ENCODE measurements at regions not wholly inside any gene's neighbourhood (a gene's known extent, or its start where the extent isn't known, plus 50 kb on each side); places are given as distances from the start of the nearest gene placed in this dataset.

GRCh38 chr9:29648601-29649000 is 2075.3 kb upstream of the C9orf72 start:
- DNase-seq = no peak

DNA sequence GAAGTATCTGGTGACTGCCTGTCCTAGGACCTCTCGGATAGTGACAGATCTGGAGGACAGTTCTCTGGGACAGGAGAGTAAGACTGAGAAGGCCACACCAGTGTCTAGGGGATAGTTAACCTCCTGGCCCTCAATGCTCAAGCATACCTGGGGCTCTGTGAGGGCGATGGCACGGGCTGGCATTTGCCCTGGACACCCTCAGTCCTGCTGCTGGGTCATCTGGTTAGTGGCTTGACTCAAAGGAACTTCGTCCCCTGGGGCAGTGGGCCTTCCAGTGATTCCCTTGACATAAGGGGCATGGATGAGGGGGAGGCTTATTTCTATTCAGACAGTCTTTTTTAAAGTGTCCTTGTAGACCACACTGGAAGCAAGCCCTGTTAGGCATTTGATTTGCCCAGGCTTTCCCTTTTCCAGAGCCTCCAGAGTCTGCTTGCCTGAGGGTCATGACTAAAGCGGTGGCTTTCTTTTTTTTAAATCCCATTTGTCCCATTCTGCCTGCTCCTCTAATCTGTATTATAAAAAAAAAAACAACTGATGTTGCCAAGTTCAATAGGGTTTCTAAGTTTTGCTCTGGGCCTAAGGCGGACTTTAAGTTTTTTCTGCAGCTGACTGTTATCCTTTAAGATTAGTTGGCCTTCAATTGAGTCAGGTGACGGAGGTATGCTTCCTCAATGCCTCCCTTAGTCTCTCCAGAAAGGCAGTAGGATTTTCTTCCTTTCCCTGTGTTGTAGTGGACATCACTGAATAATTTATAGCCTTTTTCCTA is 2083.5 kb upstream of the C9orf72 start:
- no peak for DNase-seq

- DNase-seq = no peak
These were observed 2084.5 kb upstream of the C9orf72 start for GRCh38 chr9:29657821-29658220.

- no peak for DNase-seq
These were observed 2085.7 kb upstream of the C9orf72 start for GRCh38 chr9:29659014-29659413.

DNA sequence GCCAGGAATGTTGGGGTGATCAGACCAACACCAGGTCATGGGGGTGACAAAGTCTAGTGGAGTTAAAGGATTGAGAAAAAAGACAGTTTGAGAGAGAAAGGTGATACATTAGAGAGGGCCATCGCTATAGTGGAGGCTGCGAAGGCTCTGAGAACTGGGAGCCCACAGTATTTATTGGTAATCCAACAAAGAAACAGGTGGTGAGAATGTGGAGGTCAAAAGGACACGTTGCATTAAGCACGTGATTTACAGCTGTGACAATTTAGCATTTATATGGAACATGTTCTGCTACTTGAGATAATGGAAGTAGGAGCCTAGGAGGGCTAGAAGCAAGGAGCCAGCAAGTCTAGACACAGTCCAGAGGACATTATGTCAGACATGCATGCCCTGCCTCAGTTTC is 2086.5 kb upstream of the C9orf72 start:
- no peak for DNase-seq

DNA sequence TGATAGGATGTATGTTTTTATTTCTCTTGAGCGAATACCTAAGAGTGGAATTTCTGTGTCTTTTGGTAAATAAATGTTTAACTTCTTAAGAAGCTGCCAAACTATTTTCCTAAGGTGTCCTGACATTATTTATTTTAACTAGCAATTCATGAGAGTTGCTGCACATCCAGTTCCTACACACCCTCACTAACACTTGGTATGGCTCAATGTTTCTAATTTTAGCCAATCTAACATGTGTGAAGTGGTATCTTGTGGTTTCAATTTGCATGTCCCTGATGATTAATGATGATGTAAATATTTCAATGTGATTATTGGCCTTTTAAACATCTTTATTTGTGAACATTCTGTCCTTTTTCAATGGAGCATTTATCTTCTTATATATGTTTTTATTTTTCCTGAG is 2095.5 kb upstream of the C9orf72 start:
- no peak for DNase-seq

GRCh38 chr9:29669613-29670012 is 2096.3 kb upstream of the C9orf72 start:
- DNase-seq = no peak

DNA sequence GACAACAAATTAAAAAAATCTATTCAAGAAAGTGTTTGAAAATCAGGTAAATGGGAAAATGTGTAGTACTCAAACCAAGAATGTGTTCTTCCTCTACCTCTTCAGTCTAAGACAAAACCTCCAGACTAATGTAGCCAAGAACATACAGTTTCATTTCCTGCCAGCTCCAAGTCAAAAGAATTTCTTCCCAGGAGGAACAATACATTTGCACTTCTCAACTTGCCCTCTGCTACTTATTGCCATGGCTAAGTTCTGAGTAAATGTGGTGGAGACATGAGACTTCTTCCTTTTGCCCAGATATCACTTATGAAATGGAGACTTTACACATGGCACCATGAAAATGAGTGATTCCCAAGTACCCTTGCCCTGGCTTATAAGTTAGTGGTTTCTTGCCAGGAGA is 2112.2 kb upstream of the C9orf72 start:
- no peak for DNase-seq

GRCh38 chr9:29691145-29691544 is 2117.9 kb upstream of the C9orf72 start:
- no peak for DNase-seq

DNA sequence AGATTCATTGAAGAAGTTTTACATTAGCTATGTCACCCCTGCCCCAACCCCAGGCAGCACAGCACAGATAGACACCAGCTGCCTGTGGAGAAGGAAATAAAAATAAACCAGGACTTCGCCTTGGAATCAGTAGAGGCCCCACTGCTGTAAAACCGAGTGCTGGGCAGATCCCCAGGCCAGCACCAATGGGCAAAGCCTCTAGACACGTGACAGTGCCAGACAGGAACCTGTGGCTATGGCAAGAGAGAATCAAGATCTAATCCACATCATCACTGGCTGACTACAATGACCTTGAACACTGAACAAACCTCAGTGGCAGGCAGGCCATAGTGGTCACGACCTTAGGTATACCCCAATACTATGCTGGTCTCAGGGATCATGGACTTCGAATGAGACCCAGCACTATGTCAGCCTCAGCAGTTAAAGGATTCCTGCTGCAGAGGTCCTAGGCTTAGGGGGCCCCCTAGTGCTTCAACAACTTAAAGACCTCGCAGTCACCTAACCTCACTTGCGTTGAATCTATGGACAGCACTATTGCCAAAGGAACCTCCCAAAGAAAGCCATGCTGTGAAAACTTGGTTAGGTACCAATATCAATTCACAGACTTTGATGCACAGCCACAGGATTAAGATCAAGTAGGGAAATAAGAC is 2118.6 kb upstream of the C9orf72 start:
- peak; percentile 26 to 70 for DNase-seq

- no peak for DNase-seq
These were observed 2123.7 kb upstream of the C9orf72 start for GRCh38 chr9:29697011-29697410.

- DNase-seq = no peak
These were observed 2128.3 kb upstream of the C9orf72 start for GRCh38 chr9:29701559-29701958.

- DNase-seq = no peak
These were observed 2128.7 kb upstream of the C9orf72 start for GRCh38 chr9:29701971-29702370.

- no peak for DNase-seq
These were observed 2141.6 kb upstream of the C9orf72 start for GRCh38 chr9:29714860-29715259.

DNA sequence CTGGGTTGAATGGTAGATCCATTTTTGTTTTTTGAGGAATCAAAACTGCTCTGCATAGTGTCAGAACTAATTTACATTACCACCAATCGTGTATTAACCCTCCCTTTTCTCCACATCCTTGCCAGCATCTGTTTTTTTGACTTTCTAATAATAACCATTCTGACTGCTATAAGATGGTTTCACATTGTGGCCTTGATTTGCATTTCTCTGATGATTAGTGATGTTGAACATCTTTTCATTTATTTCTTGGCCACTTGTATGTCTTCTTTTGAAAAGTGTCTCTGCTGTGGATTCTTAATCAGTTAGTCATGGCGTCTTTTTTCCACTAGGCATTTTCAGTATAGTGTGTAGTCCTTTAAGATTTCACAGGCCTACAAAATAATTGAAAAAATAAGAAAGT is 2144.3 kb upstream of the C9orf72 start:
- no peak for DNase-seq

- no peak for DNase-seq
These were observed 2156.9 kb upstream of the C9orf72 start for GRCh38 chr9:29730163-29730562.

- no peak for DNase-seq
These were observed 2167.2 kb upstream of the C9orf72 start for GRCh38 chr9:29740518-29740917.

DNA sequence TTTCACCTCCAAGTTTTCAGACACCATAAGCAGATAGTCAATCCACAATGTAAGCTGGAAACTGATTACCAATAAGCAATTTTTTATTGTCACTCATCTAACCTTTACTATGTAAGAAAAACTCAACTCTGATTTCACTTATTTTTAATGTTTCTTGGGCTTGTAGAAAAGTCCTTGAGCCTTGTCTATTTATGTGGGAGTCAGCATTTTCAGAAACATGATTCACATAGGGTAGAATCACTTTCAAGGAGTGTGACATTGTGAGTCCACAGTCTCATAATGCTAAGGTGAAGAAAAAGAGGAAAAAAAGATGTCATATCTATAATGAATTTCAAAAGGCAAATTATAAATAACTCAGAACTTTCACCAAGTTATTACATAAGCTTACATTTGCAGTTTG is 2167.9 kb upstream of the C9orf72 start:
- no peak for DNase-seq

GRCh38 chr9:29750062-29750461 is 2176.8 kb upstream of the C9orf72 start:
- DNase-seq = no peak

DNA sequence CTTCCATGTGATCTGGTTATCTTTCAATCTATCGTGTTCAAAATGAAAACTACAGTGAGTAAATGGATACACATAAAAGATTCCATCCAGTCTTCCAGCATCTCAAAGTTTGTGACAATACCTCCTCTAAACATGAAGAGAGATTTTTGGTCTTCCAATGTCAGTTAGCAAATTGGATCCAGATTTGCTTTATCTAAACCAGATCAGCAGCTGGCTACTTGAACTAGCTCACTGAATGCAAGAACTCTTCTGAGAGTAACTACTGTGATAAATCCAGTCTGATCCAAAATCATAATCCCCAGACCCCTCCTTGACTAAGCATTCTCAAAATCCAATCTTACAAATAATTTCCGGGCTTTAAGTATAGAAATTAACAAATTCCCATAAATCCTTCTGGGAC is 2177.9 kb upstream of the C9orf72 start:
- DNase-seq = no peak

GRCh38 chr9:29753638-29754037 is 2180.4 kb upstream of the C9orf72 start:
- DNase-seq = no peak

DNA sequence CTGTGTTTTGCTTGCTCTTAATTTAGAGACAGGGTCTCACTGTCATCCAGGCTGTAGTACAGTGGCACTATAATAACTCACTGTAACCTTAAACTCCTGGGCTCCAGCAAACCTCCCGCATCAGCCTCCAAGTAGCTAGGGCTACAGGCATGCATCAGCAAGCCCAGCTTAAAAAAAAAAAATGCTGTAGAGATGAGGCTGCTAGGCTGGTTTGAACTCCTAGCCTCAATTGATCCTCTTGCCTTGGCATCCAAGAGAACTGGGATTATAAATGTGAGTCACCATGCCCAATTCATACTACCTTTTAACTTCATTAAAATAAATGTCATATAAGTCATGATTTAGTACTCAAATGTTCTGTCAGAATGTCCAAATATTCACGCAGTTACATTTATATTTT is 2195.7 kb upstream of the C9orf72 start:
- DNase-seq = no peak

- DNase-seq = no peak
These were observed 2200.4 kb upstream of the C9orf72 start for GRCh38 chr9:29773676-29774075.

GRCh38 chr9:29775491-29775890 is 2202.2 kb upstream of the C9orf72 start:
- no peak for DNase-seq

Data from NCI-H2081 (cell line).